GM12878 (cell line): ENCODE measurements at regions not wholly inside any gene's neighbourhood (a gene's known extent, or its start where the extent isn't known, plus 50 kb on each side); places are given as distances from the start of the nearest gene placed in this dataset.

Experiments used
- ATAC-seq: fragments of 200-7000 bp; cut with Tn5 transposase; 3 replicates; pipeline ENCODE4 v1.9.1; 2020; ENCODE audit warnings: mild to moderate bottlenecking, moderate library complexity
- BruUV-seq: library from RNA; stranded (reverse); fragments of 400-500 nt; replicated peaks from 2 replicates; lab custom pipeline; 2021; lab: Mats Ljungman, UMichigan
- CTCF ChIA-PET: fragments of 300-600 bp; sonication (Branson Sonifier 250); formaldehyde crosslinking; extraction: SDS; loops from one replicate; lab custom pipeline; 2021; ENCODE audit warnings: inconsistent platforms; lab: Yijun Ruan, JAX
- POLR2A ChIA-PET: fragments of 350-600 bp; formaldehyde crosslinking; extraction: SDS; loops from one replicate; lab custom pipeline; 2021; ENCODE audit warnings: inconsistent platforms; lab: Charles Lee
- RAD21 ChIA-PET: fragments of 300-600 bp; sonication (Branson Sonifier 250); formaldehyde crosslinking; loops from one replicate; lab custom pipeline; 2023; ENCODE audit warnings: antibody characterized with exemption; ENCODE audit not compliant: unreplicated experiment; lab: Charles Lee
- SMC1A ChIA-PET: fragments of 300-600 bp; sonication (Branson Sonifier 250); formaldehyde crosslinking; loops from one replicate; lab custom pipeline; 2023; ENCODE audit not compliant: unreplicated experiment, uncharacterized antibody; lab: Charles Lee
- DNase-seq: peaks from one replicate; pipeline ENCODE4 v3.0.0-alpha.2; 2011; ENCODE audit warnings: low read depth, low spot score
- FAIRE-seq: peaks from 3 replicates; lab custom pipeline; 2011; peaks lifted over from hg19 to GRCh38; lab: Jason Lieb, UNC
- H2AFZ ChIP-seq: 2 replicates; pipeline ENCODE4 v1.6.0; 2011; ENCODE audit warnings: low read depth, low read length, control low read depth; ENCODE audit not compliant: control insufficient read depth
- H3K27ac ChIP-seq: 2 replicates; pipeline ENCODE4 v1.5.1; 2011; ENCODE audit warnings: control low read depth; ENCODE audit not compliant: control insufficient read depth, insufficient read depth
- H3K27me3 ChIP-seq, 2 experiments: replicated peaks in 1 of 2; 2 replicates each; pipeline versions ENCODE4 v1.6.0 to v1.6.1; 2011; ENCODE audit warnings: low read length in 1 of 2; ENCODE audit not compliant: control insufficient read depth in 2 of 2, insufficient read depth in 2 of 2
- H3K36me3 ChIP-seq, 2 experiments: 2 replicates each; pipeline ENCODE4 v1.5.1; 2011; ENCODE audit warnings: low read length in 1 of 2; ENCODE audit not compliant: control insufficient read depth in 2 of 2, insufficient read depth in 2 of 2
- H3K4me1 ChIP-seq: 2 replicates; pipeline ENCODE4 v1.6.1; 2011; ENCODE audit warnings: mild to moderate bottlenecking, low read length, moderate library complexity, mixed read lengths; ENCODE audit not compliant: control insufficient read depth, insufficient read depth
- H3K4me2 ChIP-seq: 2 replicates; pipeline ENCODE4 v1.6.0; 2011; ENCODE audit warnings: control low read depth; ENCODE audit not compliant: control insufficient read depth, insufficient read depth
- H3K4me3 ChIP-seq: fragments of 200-600 bp; sonication (generic); 2 replicates; pipeline ENCODE4 v1.5.1; 2016
- H3K79me2 ChIP-seq: 2 replicates; pipeline ENCODE4 v1.6.0; 2011; ENCODE audit warnings: low read length; ENCODE audit not compliant: control insufficient read depth, insufficient read depth
- H3K9ac ChIP-seq: 2 replicates; pipeline ENCODE4 v1.8.0; 2011; ENCODE audit warnings: low read length, control low read depth, mixed read lengths; ENCODE audit not compliant: control insufficient read depth, insufficient read depth
- H3K9me3 ChIP-seq: replicated peaks from 3 replicates; pipeline ENCODE4 v1.5.1; 2011; ENCODE audit warnings: mild to moderate bottlenecking, low read length; ENCODE audit not compliant: control insufficient read depth, insufficient read depth
- H4K20me1 ChIP-seq: 2 replicates; pipeline ENCODE4 v1.6.0; 2011; ENCODE audit not compliant: control insufficient read depth, insufficient read depth
- BRCA1 ChIP-seq: IDR thresholded peaks from 2 replicates; pipeline ENCODE4 v1.6.1; 2011; ENCODE audit warnings: low read depth, low read length, improper control_type of control experiment
- CTCF ChIP-seq, 3 experiments: IDR thresholded peaks in 2 of 3; conservative IDR thresholded peaks in 1 of 3; 2 replicates each; pipeline ENCODE4 v1.5.1; 2011; ENCODE audit warnings: low read depth in 3 of 3, low read length in 3 of 3, mild to moderate bottlenecking in 3 of 3, control low read depth in 2 of 3, moderate library complexity in 2 of 3, inconsistent platforms in 1 of 3, mixed read lengths in 1 of 3; ENCODE audit not compliant: control insufficient read depth in 2 of 3, insufficient read depth in 1 of 3; ENCODE audit errors: extremely low read depth in 1 of 3
- EP300 ChIP-seq, 2 experiments: fragments of 150-350 bp in 1 of 2; IDR thresholded peaks; 2 replicates each; pipeline ENCODE4 v1.6.1; 2011 to 2012; ENCODE audit warnings: low read depth in 2 of 2, low read length in 2 of 2, borderline replicate concordance in 1 of 2, improper control_type of control experiment in 1 of 2, inconsistent platforms in 1 of 2; ENCODE audit not compliant: control insufficient read depth in 1 of 2
- HDAC6 ChIP-seq: fragments of 200-600 bp; sonication (generic); IDR thresholded peaks from one replicate; pipeline ENCODE4 v1.8.0; 2017; ENCODE audit warnings: antibody characterized with exemption; ENCODE audit not compliant: unreplicated experiment
- MYC ChIP-seq: IDR thresholded peaks from 2 replicates; pipeline ENCODE4 v1.6.1; 2011; ENCODE audit warnings: mild to moderate bottlenecking, low read length, moderate library complexity, inconsistent platforms; ENCODE audit not compliant: insufficient read depth, insufficient replicate concordance, insufficient read length, severe bottlenecking
- RELB ChIP-seq: fragments of 450-650 bp; IDR thresholded peaks from 2 replicates; pipeline ENCODE4 v1.6.1; 2017; ENCODE audit warnings: low read depth, mild to moderate bottlenecking, moderate library complexity
- REST ChIP-seq: IDR thresholded peaks from 2 replicates; pipeline ENCODE4 v1.6.1; 2012; ENCODE audit warnings: mild to moderate bottlenecking, low read depth, low read length
- SMARCA5 ChIP-seq: fragments of 450-650 bp; IDR thresholded peaks from 2 replicates; pipeline ENCODE4 v1.6.1; 2017; ENCODE audit warnings: mild to moderate bottlenecking
- STAT3 ChIP-seq: IDR thresholded peaks from 2 replicates; pipeline ENCODE4 v1.6.1; 2011; ENCODE audit warnings: low read depth, low read length, improper control_type of control experiment
- WGBS: methylation state at CpG from one replicate; pipeline ENCODE4 v1.1.6; 2016; ENCODE audit warnings: low lambda C conversion rate; ENCODE audit not compliant: insufficient replicate concordance, insufficient coverage; ENCODE audit errors: missing lambda C conversion rate; 5-methylcytosine and 5-hydroxymethylcytosine counted together
- in situ Hi-C: fragments of 300-500 bp; cut with MboI; formaldehyde crosslinking; loops from 9 replicates; pipeline ENCODE4 v1.14.3; 2018; ENCODE audit warnings: mixed read lengths
- intact Hi-C: fragments of 100-400 bp; cut with micrococcal nuclease; formaldehyde crosslinking; loops from one replicate; pipeline ENCODE4 v1.14.2; 2022; ENCODE audit not compliant: unreplicated experiment

GRCh38 chr13:34201050-34201913 lies 383.3 kb downstream of the RFC3 start:
- Histone ChIP-seq H3K4me3 (no peak overlapping the region), H3K4me2 (no peak overlapping the region), H3K36me3 (no peaks in the 10 kb centered on the region), H4K20me1 (no peaks in the 10 kb centered on the region), H3K27me3 (no peaks in the 10 kb centered on the region), H3K4me1 (no peaks in the 10 kb centered on the region), H2AFZ (no peak overlapping the region), H3K9me3 (no peaks in the 10 kb centered on the region), H3K27ac (no peak overlapping the region), H3K79me2 (no peaks in the 10 kb centered on the region), H3K9ac (no peak overlapping the region)
- TF ChIP-seq MYC (no peak), STAT3 (no peak), EP300 (IDR thresholded peaks at IDR 0.05; ENCODE audit: borderline replicate concordance in 1 of 2, control insufficient read depth in 1 of 2, low read depth in 2 of 2, low read length in 2 of 2) (no peak), REST (no peak), RELB (no peak), HDAC6 (no peak), CTCF (IDR thresholded peaks at IDR 0.05 in 2 of 3, conservative IDR thresholded peaks at IDR 0.05 in 1 of 3; ENCODE audit: control insufficient read depth in 2 of 3, extremely low read depth in 1 of 3, insufficient read depth in 1 of 3, low read depth in 3 of 3, low read length in 3 of 3) (no peak), BRCA1 (no peak), SMARCA5 (no peak)
- WGBS, result 62% methylated on average over 1 of the region's 1 CpG
- BruUV-seq, result no TSS peak
- ChIA-PET RAD21 (no interaction called here), SMC1A (no interaction called here), CTCF (no interaction called here), POLR2A (no interaction called here)
- in situ Hi-C loops, result no loop called here
- ATAC-seq (no peak), DNase-seq (no peak), FAIRE-seq (no peak)
- intact Hi-C loops, result no loop called here
